Neuronal stem cell (in vitro differentiated cells): ENCODE measurements at regions not wholly inside any gene's neighbourhood (a gene's known extent, or its start where the extent isn't known, plus 50 kb on each side); places are given as distances from the start of the nearest gene placed in this dataset.

Experiments
- DNase-seq: peaks from one replicate; pipeline ENCODE4 v3.0.0-alpha.2; 2013; ENCODE audit warnings: low spot score
- H2AFZ ChIP-seq: one replicate; pipeline ENCODE4 v1.6.1; 2013; ENCODE audit warnings: mild to moderate bottlenecking, low read length, inconsistent platforms
- H2AK5ac ChIP-seq: 2 replicates; pipeline ENCODE4 v1.6.1; 2013; ENCODE audit warnings: low read depth, mild to moderate bottlenecking, inconsistent platforms, low read length, moderate library complexity, mixed read lengths
- H2BK120ac ChIP-seq: 2 replicates; pipeline ENCODE4 v1.6.1; 2013; ENCODE audit warnings: low read depth, mild to moderate bottlenecking, inconsistent platforms, low read length, moderate library complexity, mixed read lengths
- H2BK12ac ChIP-seq: one replicate; pipeline ENCODE4 v1.6.1; 2013; ENCODE audit warnings: low read length, inconsistent platforms
- H2BK15ac ChIP-seq: 2 replicates; pipeline ENCODE4 v1.6.1; 2013; ENCODE audit warnings: mild to moderate bottlenecking, low read length, inconsistent platforms, mixed read lengths
- H2BK5ac ChIP-seq: one replicate; pipeline ENCODE4 v1.6.1; 2013; ENCODE audit warnings: inconsistent platforms, mild to moderate bottlenecking, low read length, moderate library complexity
- H3K14ac ChIP-seq: one replicate; pipeline ENCODE4 v1.6.1; 2013; ENCODE audit warnings: low read length, inconsistent platforms
- H3K18ac ChIP-seq: 2 replicates; pipeline ENCODE4 v1.6.1; 2013; ENCODE audit warnings: low read length, inconsistent platforms
- H3K23ac ChIP-seq: 2 replicates; pipeline ENCODE4 v1.6.1; 2013; ENCODE audit warnings: low read depth, mild to moderate bottlenecking, mixed read lengths, low read length, inconsistent platforms; ENCODE audit not compliant: poor library complexity
- H3K27ac ChIP-seq: replicated peaks from 3 replicates; pipeline ENCODE4 v1.5.1; 2013; ENCODE audit warnings: low read length, inconsistent platforms
- H3K27me3 ChIP-seq, 3 experiments: 2 replicates each; pipeline ENCODE4 v1.6.1; 2013; ENCODE audit warnings: low read length in 3 of 3, mild to moderate bottlenecking in 2 of 3, inconsistent platforms in 1 of 3, low read depth in 1 of 3, mixed read lengths in 1 of 3, moderate library complexity in 1 of 3; ENCODE audit not compliant: control insufficient read depth in 3 of 3, insufficient read depth in 3 of 3
- H3K36me3 ChIP-seq, 2 donors: replicated peaks in 1 of 2; 2 replicates each; pipeline ENCODE4 v1.6.1; 2013; ENCODE audit warnings: low read length in 2 of 2; ENCODE audit not compliant: control insufficient read depth in 2 of 2, insufficient read depth in 2 of 2
- H3K4ac ChIP-seq: 2 replicates; pipeline ENCODE4 v1.6.1; 2013; ENCODE audit warnings: inconsistent platforms, mild to moderate bottlenecking, low read length, moderate library complexity
- H3K4me1 ChIP-seq, 2 donors: 1 replicate in 1 of 2; 2 replicates in 1 of 2; pipeline ENCODE4 v1.6.1; 2013; ENCODE audit warnings: low read length in 2 of 2, low read depth in 1 of 2; ENCODE audit not compliant: control insufficient read depth in 2 of 2, insufficient read depth in 1 of 2
- H3K4me2 ChIP-seq: one replicate; pipeline ENCODE4 v1.6.1; 2013; ENCODE audit warnings: mild to moderate bottlenecking, low read length, inconsistent platforms; ENCODE audit not compliant: insufficient read depth, poor library complexity, severe bottlenecking
- H3K4me3 ChIP-seq, 2 donors: 2 replicates each; pipeline ENCODE4 v1.5.1; 2013; ENCODE audit warnings: low read length in 2 of 2, mild to moderate bottlenecking in 2 of 2, inconsistent platforms in 1 of 2, moderate library complexity in 1 of 2
- H3K79me1 ChIP-seq: one replicate; pipeline ENCODE4 v1.6.1; 2013; ENCODE audit warnings: low read depth, mild to moderate bottlenecking, inconsistent platforms, low read length, moderate library complexity
- H3K9ac ChIP-seq: one replicate; pipeline ENCODE4 v1.6.1; 2013; ENCODE audit warnings: mild to moderate bottlenecking, low read depth, low read length, inconsistent platforms; ENCODE audit not compliant: poor library complexity
- H3K9me3 ChIP-seq, 2 donors: replicated peaks in 1 of 2; 2 replicates each; pipeline versions ENCODE3 to v1.6.1; 2013; ENCODE audit warnings: low read length in 2 of 2, mild to moderate bottlenecking in 2 of 2, inconsistent platforms in 1 of 2, low read depth in 1 of 2, mixed read lengths in 1 of 2, moderate library complexity in 1 of 2; ENCODE audit not compliant: control insufficient read depth in 2 of 2, insufficient read depth in 1 of 2
- H4K8ac ChIP-seq: one replicate; pipeline ENCODE4 v1.6.1; 2013; ENCODE audit warnings: low read depth, mild to moderate bottlenecking, inconsistent platforms, low read length, moderate library complexity
- H4K91ac ChIP-seq: one replicate; pipeline ENCODE4 v1.6.1; 2013; ENCODE audit warnings: low read length, low read depth, mild to moderate bottlenecking, inconsistent platforms; ENCODE audit not compliant: poor library complexity
- WGBS, 2 donors: extraction: QIAGEN DNeasy Blood & Tissue Kit; methylation state at CpG; one replicate each; pipeline ENCODE4 v1.1.7; 2013; ENCODE audit warnings: missing lambda C conversion rate in 2 of 2, mixed read lengths in 1 of 2; ENCODE audit not compliant: insufficient read length in 2 of 2, insufficient replicate concordance in 1 of 2; ENCODE audit errors: extremely low coverage in 2 of 2; 5-methylcytosine and 5-hydroxymethylcytosine counted together

- Histone ChIP-seq H2BK5ac (no peak overlapping the region), H4K91ac (no peak overlapping the region), H3K18ac (no peak overlapping the region), H3K27ac (no peak overlapping the region), H2AFZ (no peak overlapping the region), H4K8ac (no peak overlapping the region), H3K9ac (no peak overlapping the region), H2AK5ac (no peak overlapping the region), H3K36me3 (no peaks in the 10 kb centered on the region), H3K14ac (no peak overlapping the region), H2BK15ac (no peak overlapping the region), H3K4me2 (no peak overlapping the region), H3K23ac (no peak overlapping the region), H3K79me1 (no peaks in the 10 kb centered on the region), H3K4me3 (no peak overlapping the region), H3K4me1 (no peaks in the 10 kb centered on the region), H2BK12ac (no peak overlapping the region), H2BK120ac (no peak overlapping the region), H3K9me3 (no peaks in the 10 kb centered on the region), H3K4ac (no peak overlapping the region), H3K27me3 (peaks cover 0 to 15% (median 0%) of the 10 kb centered on the region in 3 experiments)
- WGBS, 2 donors = no CpG with 5 or more reads among the region's 19 CpGs
- DNase-seq = peak; percentile 64
These were observed 68.3 kb upstream of the SIM2 start for GRCh38 chr21:36630485-36631206.

- Histone ChIP-seq H3K4me2 (no peak overlapping the region), H2BK120ac (no peak overlapping the region), H2AK5ac (no peak overlapping the region), H2BK15ac (no peak overlapping the region), H3K27ac (no peak overlapping the region), H4K8ac (no peak overlapping the region), H2AFZ (no peak overlapping the region), H3K79me1 (no peaks in the 10 kb centered on the region), H2BK5ac (no peak overlapping the region), H3K4me3 (no peak overlapping the region), H3K4ac (no peak overlapping the region), H2BK12ac (no peak overlapping the region), H3K9ac (no peak overlapping the region), H3K27me3 (peaks cover 0 to 7% (median 0%) of the 10 kb centered on the region in 3 experiments), H3K23ac (no peak overlapping the region), H4K91ac (no peak overlapping the region), H3K36me3 (no peaks in the 10 kb centered on the region), H3K4me1 (no peaks in the 10 kb centered on the region), H3K9me3 (peaks cover 0 to 5% of the 10 kb centered on the region in 2 donors), H3K18ac (no peak overlapping the region), H3K14ac (no peak overlapping the region)
- no CpG with 5 or more reads among the region's 1 CpG for WGBS, 2 donors
- no peak for DNase-seq
These were observed 62.9 kb upstream of the SIM2 start for GRCh38 chr21:36636016-36636415.

GRCh38 chr21:36636439-36636838 is 62.5 kb upstream of the SIM2 start:
- H3K14ac ChIP-seq = no peak overlapping the region
- no peak overlapping the region for H3K4ac ChIP-seq
- DNase-seq = no peak
- H3K4me2 ChIP-seq = no peak overlapping the region
- no peak overlapping the region for H2AK5ac ChIP-seq
- no peak overlapping the region for H3K9ac ChIP-seq
- H3K27me3 ChIP-seq = peaks cover 0 to 7% (median 0%) of the 10 kb centered on the region in 3 experiments
- no peak overlapping the region for H3K4me3 ChIP-seq
- WGBS, 2 donors = no CpG with 5 or more reads among the region's 2 CpGs
- no peaks in the 10 kb centered on the region for H3K79me1 ChIP-seq
- no peaks in the 10 kb centered on the region for H3K4me1 ChIP-seq
- H3K36me3 ChIP-seq = no peaks in the 10 kb centered on the region
- no peak overlapping the region for H3K27ac ChIP-seq
- no peak overlapping the region for H2BK15ac ChIP-seq
- H2BK5ac ChIP-seq = no peak overlapping the region
- no peak overlapping the region for H2BK12ac ChIP-seq
- H2BK120ac ChIP-seq = no peak overlapping the region
- no peak overlapping the region for H4K91ac ChIP-seq
- peaks cover 0 to 5% of the 10 kb centered on the region in 2 donors for H3K9me3 ChIP-seq
- no peak overlapping the region for H3K18ac ChIP-seq
- H4K8ac ChIP-seq = no peak overlapping the region
- H2AFZ ChIP-seq = no peak overlapping the region
- no peak overlapping the region for H3K23ac ChIP-seq

- Histone ChIP-seq H2BK12ac (no peak overlapping the region), H4K91ac (no peak overlapping the region), H3K14ac (no peak overlapping the region), H3K79me1 (no peaks in the 10 kb centered on the region), H2BK15ac (no peak overlapping the region), H2AFZ (no peak overlapping the region), H3K4me1 (no peaks in the 10 kb centered on the region), H3K9me3 (peaks cover 0 to 5% of the 10 kb centered on the region in 2 donors), H3K4ac (no peak overlapping the region), H3K9ac (no peak overlapping the region), H3K23ac (no peak overlapping the region), H3K4me2 (no peak overlapping the region), H3K18ac (no peak overlapping the region), H2AK5ac (no peak overlapping the region), H3K27ac (no peak overlapping the region), H3K36me3 (no peaks in the 10 kb centered on the region), H3K27me3 (no peaks in the 10 kb centered on the region), H4K8ac (no peak overlapping the region), H2BK5ac (no peak overlapping the region), H2BK120ac (no peak overlapping the region), H3K4me3 (no peak overlapping the region)
- no CpG with 5 or more reads among the region's 6 CpGs for WGBS, 2 donors
- no peak for DNase-seq
These were observed 59.1 kb upstream of the SIM2 start for GRCh38 chr21:36639769-36640168.
